Testis (tissue), 2 donors: ENCODE measurements at regions not wholly inside any gene's neighbourhood (a gene's known extent, or its start where the extent isn't known, plus 50 kb on each side); places are given as distances from the start of the nearest gene placed in this dataset.

Experiments used
- CTCF ChIP-seq, 3 experiments: fragments of 450-650 bp in 2 of 3; fragments of 200-600 bp in 1 of 3; sonication (generic) in 1 of 3; IDR thresholded peaks; one replicate each; pipeline ENCODE4 v1.5.1; 2016 to 2019; ENCODE audit warnings: antibody characterized with exemption in 3 of 3, mild to moderate bottlenecking in 2 of 3, moderate library complexity in 1 of 3
- POLR2A ChIP-seq: fragments of 450-650 bp; IDR thresholded peaks from one replicate; pipeline ENCODE4 v1.6.1; 2017; ENCODE audit warnings: antibody characterized with exemption, mild to moderate bottlenecking, moderate library complexity

DNA sequence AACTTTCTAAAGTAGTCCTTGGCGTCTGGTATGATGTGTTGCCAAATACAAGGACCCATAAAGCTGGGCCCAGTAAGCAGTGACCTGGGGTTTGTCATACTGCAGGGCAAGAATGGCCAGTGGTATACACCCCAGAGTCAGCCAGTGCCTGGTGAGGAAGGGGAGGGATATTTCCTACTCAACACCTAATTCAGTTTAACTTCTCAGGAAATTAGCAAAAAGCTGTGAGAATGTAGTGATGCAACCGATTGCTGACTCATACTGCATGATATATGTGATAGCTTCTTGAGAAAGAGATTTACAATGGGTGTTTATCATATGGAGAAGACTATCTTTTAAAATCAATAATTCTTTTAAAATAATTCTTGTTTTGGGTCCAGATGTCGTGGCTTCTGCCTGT lies 889.3 kb upstream of the CELF2 start:
- TF ChIP-seq CTCF (IDR thresholded peaks at IDR 0.05) (no peak), POLR2A (no peak)
